IMR-90 (cell line): ENCODE measurements at regions not wholly inside any gene's neighbourhood (a gene's known extent, or its start where the extent isn't known, plus 50 kb on each side); places are given as distances from the start of the nearest gene placed in this dataset.

Experiments used
- CEBPB ChIP-seq: IDR thresholded peaks from 2 replicates; pipeline ENCODE4 v1.6.1; 2012; ENCODE audit warnings: low read depth, low read length, improper control_type of control experiment
- FOS ChIP-seq: fragments of 150-350 bp; IDR thresholded peaks from 2 replicates; pipeline ENCODE4 v1.6.1; 2016; ENCODE audit warnings: low read depth, low read length
- MAFK ChIP-seq: IDR thresholded peaks from 2 replicates; pipeline ENCODE4 v1.6.1; 2012; ENCODE audit warnings: low read depth, low read length, improper control_type of control experiment
- MAZ ChIP-seq: IDR thresholded peaks from 2 replicates; pipeline ENCODE4 v1.6.1; 2012; ENCODE audit warnings: low read depth, mild to moderate bottlenecking, low read length, improper control_type of control experiment, moderate library complexity, borderline replicate concordance
- MXI1 ChIP-seq: IDR thresholded peaks from 2 replicates; pipeline ENCODE4 v1.6.1; 2012; ENCODE audit warnings: low read depth, mild to moderate bottlenecking, low read length, moderate library complexity, borderline replicate concordance
- POLR2A ChIP-seq: IDR thresholded peaks from 2 replicates; pipeline ENCODE4 v1.6.1; 2012; ENCODE audit warnings: mild to moderate bottlenecking, low read depth, low read length
- RAD21 ChIP-seq: IDR thresholded peaks from 2 replicates; pipeline ENCODE4 v1.6.1; 2012; ENCODE audit warnings: low read length, improper control_type of control experiment
- RCOR1 ChIP-seq: IDR thresholded peaks from 2 replicates; pipeline ENCODE4 v1.6.1; 2012; ENCODE audit warnings: mild to moderate bottlenecking, low read length, improper control_type of control experiment; ENCODE audit not compliant: insufficient replicate concordance
- RFX5 ChIP-seq: IDR thresholded peaks from 2 replicates; pipeline ENCODE4 v1.8.0; 2012; ENCODE audit warnings: low read depth, mild to moderate bottlenecking, low read length, moderate library complexity
- TF ChIP-seq, protein P1 (sequence below): conservative IDR thresholded peaks from 2 replicates; pipeline ENCODE4 v1.5.1; 2012; ENCODE audit warnings: mild to moderate bottlenecking, low read depth, low read length, improper control_type of control experiment
- TF ChIP-seq, protein P2 (sequence below): fragments of 150-350 bp; IDR thresholded peaks from 2 replicates; pipeline ENCODE4 v1.6.1; 2017; ENCODE audit warnings: mild to moderate bottlenecking, antibody characterized with exemption, low read length, low read depth
- TF ChIP-seq, protein P3 (sequence below): fragments of 150-350 bp; IDR thresholded peaks from 2 replicates; pipeline ENCODE4 v1.6.1; 2016; ENCODE audit warnings: low read depth, mild to moderate bottlenecking, low read length, moderate library complexity, borderline replicate concordance

DNA sequence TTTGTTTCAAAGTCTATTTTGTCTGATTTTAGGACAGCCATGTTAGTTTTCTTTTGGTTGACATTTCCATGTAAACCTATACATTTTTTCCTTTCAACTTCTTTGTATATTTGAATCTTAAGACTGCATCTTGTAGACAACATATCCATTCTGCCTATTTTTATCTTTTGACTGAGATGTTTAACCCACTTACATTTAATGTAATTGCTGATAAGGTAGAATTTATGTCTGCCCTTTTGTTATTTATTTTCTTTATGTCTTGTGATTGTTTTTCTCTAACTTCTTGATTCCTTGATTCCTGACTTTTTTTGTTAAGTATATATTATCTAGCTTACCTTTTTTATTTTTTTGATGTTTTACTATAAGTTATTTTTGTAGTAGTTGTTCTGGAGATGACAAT is 542.5 kb downstream of the SUCLG1 start:
- TF ChIP-seq, protein P1, sequence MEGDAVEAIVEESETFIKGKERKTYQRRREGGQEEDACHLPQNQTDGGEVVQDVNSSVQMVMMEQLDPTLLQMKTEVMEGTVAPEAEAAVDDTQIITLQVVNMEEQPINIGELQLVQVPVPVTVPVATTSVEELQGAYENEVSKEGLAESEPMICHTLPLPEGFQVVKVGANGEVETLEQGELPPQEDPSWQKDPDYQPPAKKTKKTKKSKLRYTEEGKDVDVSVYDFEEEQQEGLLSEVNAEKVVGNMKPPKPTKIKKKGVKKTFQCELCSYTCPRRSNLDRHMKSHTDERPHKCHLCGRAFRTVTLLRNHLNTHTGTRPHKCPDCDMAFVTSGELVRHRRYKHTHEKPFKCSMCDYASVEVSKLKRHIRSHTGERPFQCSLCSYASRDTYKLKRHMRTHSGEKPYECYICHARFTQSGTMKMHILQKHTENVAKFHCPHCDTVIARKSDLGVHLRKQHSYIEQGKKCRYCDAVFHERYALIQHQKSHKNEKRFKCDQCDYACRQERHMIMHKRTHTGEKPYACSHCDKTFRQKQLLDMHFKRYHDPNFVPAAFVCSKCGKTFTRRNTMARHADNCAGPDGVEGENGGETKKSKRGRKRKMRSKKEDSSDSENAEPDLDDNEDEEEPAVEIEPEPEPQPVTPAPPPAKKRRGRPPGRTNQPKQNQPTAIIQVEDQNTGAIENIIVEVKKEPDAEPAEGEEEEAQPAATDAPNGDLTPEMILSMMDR, result no peak
- TF ChIP-seq MAZ (no peak), RAD21 (no peak), POLR2A (no peak), CEBPB (no peak), RFX5 (no peak), RCOR1 (no peak), FOS (no peak), MAFK (no peak), MXI1 (no peak)
- TF ChIP-seq, protein P2, sequence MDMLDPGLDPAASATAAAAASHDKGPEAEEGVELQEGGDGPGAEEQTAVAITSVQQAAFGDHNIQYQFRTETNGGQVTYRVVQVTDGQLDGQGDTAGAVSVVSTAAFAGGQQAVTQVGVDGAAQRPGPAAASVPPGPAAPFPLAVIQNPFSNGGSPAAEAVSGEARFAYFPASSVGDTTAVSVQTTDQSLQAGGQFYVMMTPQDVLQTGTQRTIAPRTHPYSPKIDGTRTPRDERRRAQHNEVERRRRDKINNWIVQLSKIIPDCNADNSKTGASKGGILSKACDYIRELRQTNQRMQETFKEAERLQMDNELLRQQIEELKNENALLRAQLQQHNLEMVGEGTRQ, result no peak
- TF ChIP-seq, protein P3, sequence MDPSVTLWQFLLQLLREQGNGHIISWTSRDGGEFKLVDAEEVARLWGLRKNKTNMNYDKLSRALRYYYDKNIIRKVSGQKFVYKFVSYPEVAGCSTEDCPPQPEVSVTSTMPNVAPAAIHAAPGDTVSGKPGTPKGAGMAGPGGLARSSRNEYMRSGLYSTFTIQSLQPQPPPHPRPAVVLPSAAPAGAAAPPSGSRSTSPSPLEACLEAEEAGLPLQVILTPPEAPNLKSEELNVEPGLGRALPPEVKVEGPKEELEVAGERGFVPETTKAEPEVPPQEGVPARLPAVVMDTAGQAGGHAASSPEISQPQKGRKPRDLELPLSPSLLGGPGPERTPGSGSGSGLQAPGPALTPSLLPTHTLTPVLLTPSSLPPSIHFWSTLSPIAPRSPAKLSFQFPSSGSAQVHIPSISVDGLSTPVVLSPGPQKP, result no peak
